HL-60 (cell line): ENCODE measurements at regions not wholly inside any gene's neighbourhood (a gene's known extent, or its start where the extent isn't known, plus 50 kb on each side); places are given as distances from the start of the nearest gene placed in this dataset.

Experiments used
- DNase-seq, 2 experiments: peaks; one replicate each; pipeline ENCODE4 v3.0.0-alpha.2; 2010 to 2020; ENCODE audit warnings: low read depth in 1 of 2, low spot score in 1 of 2
- H3K27ac ChIP-seq: fragments of 250-450 bp; sonication (Bioruptor Pico); replicated peaks from 2 replicates; pipeline ENCODE4 v1.5.1; 2020; ENCODE audit warnings: mild to moderate bottlenecking, moderate library complexity
- H3K27me3 ChIP-seq: fragments of 250-450 bp; sonication (Bioruptor Pico); 2 replicates; pipeline ENCODE4 v1.5.1; 2021; ENCODE audit warnings: mild to moderate bottlenecking, moderate library complexity; ENCODE audit not compliant: insufficient read depth, poor library complexity, severe bottlenecking
- H3K4me3 ChIP-seq: replicated peaks from 2 replicates; pipeline ENCODE4 v1.5.1; 2011; ENCODE audit warnings: mild to moderate bottlenecking, control low read depth, low read length; ENCODE audit not compliant: insufficient read depth
- CTCF ChIP-seq: IDR thresholded peaks from one replicate; pipeline ENCODE4 v1.5.1; 2011; ENCODE audit warnings: low read length, control low read depth, inconsistent platforms; ENCODE audit not compliant: insufficient read depth
- GABPA ChIP-seq: IDR thresholded peaks from 2 replicates; pipeline ENCODE4 v1.6.1; 2012; ENCODE audit warnings: low read depth
- POLR2AphosphoS5 ChIP-seq: IDR thresholded peaks from 2 replicates; pipeline ENCODE4 v1.6.1; 2012; ENCODE audit warnings: low read depth
- REST ChIP-seq: IDR thresholded peaks from 2 replicates; pipeline ENCODE4 v1.6.1; 2012; ENCODE audit warnings: low read depth; ENCODE audit not compliant: insufficient replicate concordance
- SPI1 ChIP-seq: IDR thresholded peaks from 2 replicates; pipeline ENCODE4 v1.6.1; 2012; ENCODE audit warnings: low read depth, mild to moderate bottlenecking, borderline replicate concordance

- H3K27ac ChIP-seq = no peak overlapping the region
- TF ChIP-seq CTCF = no peak
- no peak for TF ChIP-seq REST
- no peak for TF ChIP-seq SPI1
- no peak for TF ChIP-seq POLR2AphosphoS5
- no peak for TF ChIP-seq GABPA
- no peaks in the 10 kb centered on the region for H3K27me3 ChIP-seq
- no peak overlapping the region for H3K4me3 ChIP-seq
- DNase-seq = no peak
Measured at GRCh38 chr10:2933519-2933918, 133.8 kb upstream of the PFKP start.

- DNase-seq = no peak
- H3K27me3 ChIP-seq = no peaks in the 10 kb centered on the region
- no peak overlapping the region for H3K27ac ChIP-seq
- no peak for TF ChIP-seq CTCF
- no peak overlapping the region for H3K4me3 ChIP-seq
Measured at GRCh38 chr10:2933071-2933470, 134.3 kb upstream of the PFKP start.

GRCh38 chr10:2929480-2930258 is 137.7 kb upstream of the PFKP start:
- no peaks in the 10 kb centered on the region for H3K27me3 ChIP-seq
- TF ChIP-seq POLR2AphosphoS5 = no peak
- no peak for TF ChIP-seq GABPA
- TF ChIP-seq CTCF = no peak
- TF ChIP-seq REST = no peak
- no peak for TF ChIP-seq SPI1
- H3K4me3 ChIP-seq = no peak overlapping the region
- no peak overlapping the region for H3K27ac ChIP-seq
- DNase-seq = no peak
